HG02981 (cell line): ENCODE measurements at regions not wholly inside any gene's neighbourhood (a gene's known extent, or its start where the extent isn't known, plus 50 kb on each side); places are given as distances from the start of the nearest gene placed in this dataset.
"Not testable (repeated sequence)": the region's sequence is repeated elsewhere in the genome, so short reads cannot be mapped to it uniquely, and the experiment has no call there.

Source experiments
- ATAC-seq: cut with Tn5 transposase; IDR thresholded peaks from one replicate; pipeline ENCODE4 v1.9.1; 2021; ENCODE audit warnings: mild to moderate bottlenecking, moderate library complexity; ENCODE audit not compliant: unreplicated experiment

DNA sequence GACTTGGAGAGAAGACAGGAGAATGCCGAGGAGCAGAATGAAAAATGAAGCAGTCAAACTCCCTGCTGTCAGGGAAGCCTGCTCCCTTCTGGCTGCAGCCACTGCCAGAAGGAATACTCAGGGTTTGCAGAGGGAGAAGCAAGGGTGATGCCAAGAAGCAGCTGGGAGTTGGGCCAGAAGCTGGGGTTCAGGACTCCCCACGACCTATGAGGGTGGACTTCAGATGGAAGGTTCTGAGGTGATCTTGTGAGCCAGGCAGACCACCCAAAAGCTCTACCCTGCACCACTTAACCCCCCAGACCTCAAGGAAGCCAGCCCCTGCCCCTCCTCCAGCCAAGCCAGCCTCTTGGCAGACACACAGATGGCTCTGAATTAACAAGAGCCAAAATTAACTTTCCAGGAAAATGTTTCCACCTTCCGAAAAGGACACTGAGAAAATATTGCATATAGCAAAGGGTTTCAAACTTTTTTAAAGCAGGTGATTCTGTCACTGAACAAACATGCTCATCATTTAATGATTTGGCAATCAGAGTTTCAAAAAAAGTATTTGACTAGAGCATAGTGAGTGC is 126.0 kb upstream of the ERCC4 start:
- no peak for ATAC-seq

DNA sequence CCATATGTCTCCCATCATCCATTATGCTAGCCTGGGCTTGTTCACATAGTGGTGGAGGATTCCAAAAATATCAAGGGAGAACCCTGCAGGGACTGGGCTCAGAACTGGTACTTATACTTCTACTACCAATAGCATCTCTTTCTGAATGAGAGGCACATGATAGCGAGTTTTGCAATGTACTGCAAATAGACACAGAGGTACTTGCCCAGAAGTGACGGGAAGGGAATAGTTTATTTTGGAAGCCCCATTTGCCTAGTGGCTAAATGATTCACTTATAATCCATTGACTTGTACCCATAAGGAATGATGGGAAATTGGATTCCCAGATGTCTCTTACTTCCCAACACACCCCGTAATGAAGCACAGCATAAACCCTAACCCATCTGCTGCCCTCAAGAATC is 124.8 kb upstream of the ERCC4 start:
- no peak for ATAC-seq

DNA sequence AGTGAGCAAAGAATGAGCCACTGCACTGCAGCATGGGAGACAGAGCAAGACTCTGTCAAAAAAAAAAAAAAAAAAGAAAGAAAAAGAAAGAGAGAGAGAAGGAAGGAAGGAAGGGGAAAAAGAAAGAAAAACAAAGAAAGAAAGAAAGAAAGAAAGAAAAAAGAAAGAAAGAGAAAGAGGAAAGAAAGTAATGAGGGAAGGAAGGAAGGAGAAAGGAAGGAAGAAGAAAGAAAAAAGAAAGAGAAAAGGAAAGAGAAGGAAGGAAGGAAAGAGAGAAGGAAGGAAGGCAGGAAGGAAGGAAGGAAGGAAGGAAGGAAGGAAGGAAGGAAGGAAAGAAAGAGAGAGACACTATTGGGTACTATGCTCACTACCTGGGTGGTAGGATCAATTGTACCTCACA is 122.2 kb upstream of the ERCC4 start:
- no peak for ATAC-seq

DNA sequence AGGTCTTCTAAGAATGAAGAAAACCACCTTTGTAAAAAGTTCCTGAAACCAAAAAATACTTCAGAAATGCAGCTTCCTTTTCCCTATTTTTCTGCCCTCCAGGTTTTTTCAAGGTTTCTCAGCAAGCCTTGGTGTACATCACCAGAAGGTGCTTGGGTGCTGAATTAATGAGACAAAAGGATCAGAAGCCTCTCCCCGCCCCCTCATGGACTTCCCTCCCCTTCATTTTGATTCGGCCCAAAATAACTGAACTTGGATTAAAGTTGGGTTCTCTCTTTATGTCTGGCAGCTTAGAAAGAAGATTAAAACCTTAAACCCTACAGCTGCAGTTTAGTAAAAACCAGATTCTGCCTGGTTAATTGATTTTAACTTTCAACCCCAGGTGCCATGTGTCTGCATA is 121.7 kb upstream of the ERCC4 start:
- no peak for ATAC-seq

DNA sequence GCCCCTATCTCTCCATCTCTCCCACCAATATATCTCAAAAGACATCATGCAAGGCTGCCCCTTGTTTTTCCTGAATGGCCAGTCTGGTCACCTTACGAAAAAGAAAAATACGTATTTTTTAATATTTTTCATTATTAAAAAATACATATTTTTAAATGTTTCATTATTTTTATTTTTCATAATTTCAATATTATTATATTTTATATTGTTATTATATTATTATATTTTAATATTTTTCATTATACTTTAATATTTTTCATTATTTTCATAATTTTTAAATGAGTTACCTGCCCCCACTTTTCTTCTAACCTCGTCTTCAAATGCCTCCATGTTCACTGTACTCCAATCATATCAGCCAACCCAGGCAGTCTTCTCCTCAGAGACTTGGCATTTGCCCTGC is 116.0 kb upstream of the ERCC4 start:
- no peak for ATAC-seq

DNA sequence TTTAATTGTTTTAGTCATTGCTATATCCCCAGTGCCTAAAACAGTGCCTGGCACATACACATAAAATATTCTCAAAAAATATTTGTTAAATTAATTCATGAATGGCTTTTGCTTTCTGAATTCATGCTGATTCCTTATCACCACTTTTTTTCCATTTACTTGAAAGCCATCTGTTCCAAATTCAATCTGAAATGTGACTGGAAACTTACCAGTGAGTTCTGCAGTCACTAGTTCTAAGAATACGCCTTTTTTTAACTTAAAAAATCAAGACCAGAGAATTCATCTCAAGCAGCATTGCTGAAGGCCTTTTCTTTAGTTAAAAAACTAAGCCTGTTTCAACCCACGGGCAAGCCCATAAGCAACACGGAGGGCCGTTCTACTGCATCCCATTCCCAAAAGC is 114.0 kb upstream of the ERCC4 start:
- no peak for ATAC-seq

DNA sequence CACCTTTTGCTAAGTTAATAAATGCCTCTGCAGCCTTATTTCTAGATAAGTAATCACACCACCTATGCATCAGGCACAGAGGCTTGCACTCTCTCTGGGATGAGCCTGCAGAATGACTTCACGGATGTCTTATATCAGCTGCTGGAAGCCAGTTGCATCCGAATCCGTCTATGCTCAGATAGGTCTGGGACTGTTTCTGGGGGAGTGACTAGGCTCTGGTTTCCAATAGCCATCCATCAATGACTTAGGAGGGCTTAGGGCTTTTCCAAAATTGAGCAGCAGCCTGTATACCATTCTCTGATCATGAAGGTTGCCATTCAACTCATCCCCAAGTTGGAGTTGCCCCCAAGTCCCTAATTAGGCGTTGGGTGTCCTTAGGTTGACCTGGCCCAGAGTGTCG is 113.3 kb upstream of the ERCC4 start:
- no peak for ATAC-seq

DNA sequence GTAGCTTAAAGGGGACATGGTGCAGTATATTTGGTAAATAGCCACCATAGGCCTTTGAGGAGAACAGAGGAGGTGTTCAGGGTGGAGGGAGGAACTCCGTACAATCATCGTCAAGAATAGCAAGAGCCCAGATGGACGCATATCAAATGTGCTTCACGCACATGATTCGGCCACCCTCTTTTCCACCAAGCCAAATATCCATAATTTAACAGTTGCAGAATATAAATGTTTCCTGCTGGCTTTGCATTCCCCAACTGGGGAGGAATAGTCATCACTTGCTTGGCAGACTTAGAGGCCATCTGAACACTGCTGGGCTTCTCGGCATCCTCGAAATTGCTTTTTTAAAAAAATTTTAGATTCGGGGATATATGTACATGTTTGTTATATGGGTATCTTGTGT is 111.9 kb upstream of the ERCC4 start:
- no peak for ATAC-seq

DNA sequence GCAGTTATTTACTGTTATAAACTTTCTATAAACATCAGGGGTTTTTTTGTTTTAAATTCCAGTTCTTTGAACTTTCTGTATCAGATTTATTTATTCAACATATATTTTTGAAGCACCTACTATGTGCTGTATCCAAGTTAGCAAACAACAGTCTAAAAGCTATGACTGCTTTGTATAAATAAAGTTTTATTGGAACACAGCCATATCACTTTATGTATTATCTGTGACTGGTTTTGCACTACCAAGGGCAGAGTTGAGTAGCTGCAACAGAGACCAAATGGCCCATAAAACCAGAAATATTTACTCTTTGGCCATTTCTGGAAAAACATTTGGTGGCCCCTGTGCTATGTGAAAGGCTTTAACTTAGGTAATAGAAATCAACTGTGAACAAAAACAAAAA is 110.2 kb upstream of the ERCC4 start:
- no peak for ATAC-seq

DNA sequence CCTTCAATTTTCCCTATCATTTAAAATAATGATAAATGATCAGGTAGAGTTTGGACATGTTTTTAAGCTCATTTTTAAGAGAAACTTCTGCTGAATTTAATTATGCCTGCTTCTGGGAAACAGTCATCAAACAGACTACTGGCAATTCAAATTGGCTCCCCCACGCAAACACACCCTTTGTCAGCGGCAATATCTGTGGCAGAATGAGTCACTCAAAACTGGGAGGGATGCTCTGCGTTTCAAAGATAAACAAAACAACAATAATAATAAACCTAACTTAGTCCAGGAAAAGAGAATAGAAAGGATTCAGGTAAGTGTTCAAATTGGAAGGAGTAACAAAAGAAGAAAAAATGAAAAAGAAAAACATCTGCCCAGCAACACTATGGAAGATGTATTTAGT is 108.1 kb upstream of the ERCC4 start:
- no peak for ATAC-seq

DNA sequence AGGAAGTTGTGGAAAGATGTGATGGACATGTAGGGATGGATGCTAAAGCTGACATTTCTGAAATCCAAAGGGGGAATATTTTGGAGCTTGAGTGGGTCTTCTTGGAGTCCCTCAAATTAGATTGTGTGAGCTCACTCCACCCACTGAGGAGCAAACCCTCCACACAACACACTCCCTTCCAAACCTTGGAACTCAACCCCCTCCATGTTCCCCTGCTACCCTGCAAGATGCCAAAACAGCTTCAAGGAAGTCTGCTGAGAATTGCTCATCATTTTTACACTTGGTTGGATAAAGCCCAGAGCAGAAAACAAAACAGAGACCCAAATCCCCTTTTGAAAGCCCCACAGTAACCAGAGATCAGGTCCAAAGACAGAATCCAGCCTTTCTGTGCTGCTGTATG is 103.3 kb upstream of the ERCC4 start:
- no peak for ATAC-seq

DNA sequence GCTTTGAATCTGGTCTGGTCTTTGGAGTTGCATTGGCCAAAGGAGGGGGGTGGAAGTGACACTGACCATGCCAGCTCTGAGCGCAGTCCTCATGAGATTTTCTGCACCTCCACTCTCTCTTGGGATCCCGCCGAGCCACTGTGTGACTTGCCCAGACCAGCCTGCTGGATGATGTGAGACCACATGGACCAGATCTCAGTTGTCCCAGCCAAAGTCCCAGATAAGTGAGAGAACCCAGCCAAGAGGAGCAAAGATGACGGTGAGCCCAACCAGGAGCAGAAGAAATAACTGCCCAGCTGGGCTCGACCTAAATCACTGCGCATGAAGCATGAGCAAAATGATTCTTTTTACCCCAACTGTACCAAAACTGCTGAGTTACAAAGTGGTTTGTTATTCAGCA is 96.5 kb upstream of the ERCC4 start:
- no peak for ATAC-seq

DNA sequence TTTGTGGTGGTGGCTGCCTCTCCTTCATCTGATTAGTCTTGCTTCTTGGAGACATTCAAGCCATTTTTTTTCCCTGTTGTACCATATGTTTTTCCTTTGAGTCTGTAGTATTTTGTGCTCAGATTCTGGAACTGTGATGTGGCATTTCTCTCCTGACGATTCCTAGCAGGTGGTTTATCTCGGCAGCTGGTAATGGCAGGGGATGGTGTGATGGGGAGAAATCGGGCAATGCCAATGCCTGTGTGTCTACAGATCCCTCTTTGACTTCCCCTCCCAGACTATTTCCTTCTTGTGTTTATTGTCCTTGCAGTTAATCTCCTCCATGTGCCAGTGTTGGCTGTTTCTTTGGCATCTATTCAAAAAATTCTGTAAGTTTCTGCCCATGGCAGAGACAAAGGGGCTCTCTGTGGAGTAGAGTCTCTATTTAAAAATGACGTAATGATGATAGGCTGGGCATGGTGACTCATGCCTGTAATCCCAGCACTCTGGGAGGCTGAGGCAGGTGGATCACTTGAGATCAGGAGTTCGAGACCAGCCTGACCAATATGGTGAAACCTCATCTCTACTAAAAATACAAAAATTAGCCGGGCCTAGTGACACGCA is 90.2 kb upstream of the ERCC4 start:
- no peak for ATAC-seq

DNA sequence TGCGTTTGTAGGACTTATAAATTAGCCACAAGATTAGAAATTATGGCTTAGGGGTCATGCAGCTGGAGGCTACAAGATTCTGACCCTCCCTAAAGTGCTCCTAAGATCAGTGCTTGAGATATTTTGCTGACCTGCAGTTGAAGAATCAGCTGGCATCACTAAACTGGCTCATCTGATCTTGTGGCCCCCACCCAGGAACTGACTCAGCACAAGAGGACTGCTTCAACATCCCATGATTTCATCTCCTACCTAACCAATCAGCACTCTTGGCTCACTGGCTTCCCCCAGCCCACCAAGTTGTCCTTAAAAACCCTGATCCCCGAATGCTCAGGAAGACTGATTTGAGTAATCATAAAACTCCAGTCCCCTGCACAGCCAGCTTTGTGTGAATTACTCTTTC is 86.4 kb upstream of the ERCC4 start:
- ATAC-seq: no peak

DNA sequence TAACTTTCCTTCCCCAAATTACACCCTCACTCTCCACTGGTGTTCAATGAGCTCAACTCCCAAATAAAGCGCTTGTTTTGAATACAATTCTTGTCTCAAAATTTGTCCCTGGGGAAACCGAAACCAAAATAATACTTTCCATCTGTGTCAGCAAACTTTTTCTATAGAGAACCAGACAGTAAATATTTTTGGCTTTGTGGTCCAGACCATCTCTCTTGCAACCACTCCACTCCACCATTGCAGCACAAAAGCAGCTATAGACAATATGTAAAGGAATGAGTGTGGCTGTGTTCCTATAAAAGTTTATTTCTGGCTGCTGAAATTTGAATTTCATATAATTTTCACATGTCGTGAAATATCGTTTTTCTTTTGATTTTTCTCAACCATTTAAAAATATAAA is 84.6 kb upstream of the ERCC4 start:
- no peak for ATAC-seq

DNA sequence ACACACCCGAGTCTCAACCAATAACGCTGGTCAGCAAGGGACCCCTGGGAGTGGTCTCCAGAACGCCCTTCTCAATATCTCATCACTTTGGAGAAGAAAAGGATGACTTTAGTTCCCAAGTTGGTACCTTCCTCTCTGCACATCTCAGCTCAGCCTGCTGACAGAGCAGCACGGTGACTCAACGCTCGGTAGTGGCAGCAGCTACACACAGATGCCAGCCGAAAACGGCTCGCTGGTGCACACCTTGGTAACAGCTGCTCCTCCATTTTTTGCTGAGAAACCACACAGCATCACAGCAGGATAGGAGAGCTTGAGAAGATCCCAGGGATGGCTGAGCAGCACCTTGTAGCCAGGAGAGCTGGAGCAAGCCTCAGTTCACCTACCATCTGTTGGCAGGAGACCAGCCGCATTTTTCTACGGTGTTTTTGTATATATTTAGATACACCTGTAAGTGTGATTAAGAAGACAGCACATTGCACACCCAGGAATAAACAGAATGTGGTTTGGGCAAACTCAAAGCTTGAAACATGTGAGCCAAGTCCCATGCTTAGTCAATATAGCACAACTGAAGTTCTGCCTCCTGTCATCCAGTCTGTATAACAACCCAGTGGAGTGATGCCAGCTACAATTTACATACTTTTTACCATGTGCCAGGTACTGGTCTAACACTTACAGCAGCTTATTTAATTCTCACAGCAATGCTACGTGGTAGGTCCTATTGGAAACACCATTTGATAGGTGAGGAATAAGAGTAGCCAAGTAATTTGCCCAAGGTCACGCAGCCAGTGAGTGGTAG is 83.8 kb upstream of the ERCC4 start:
- no peak for ATAC-seq

DNA sequence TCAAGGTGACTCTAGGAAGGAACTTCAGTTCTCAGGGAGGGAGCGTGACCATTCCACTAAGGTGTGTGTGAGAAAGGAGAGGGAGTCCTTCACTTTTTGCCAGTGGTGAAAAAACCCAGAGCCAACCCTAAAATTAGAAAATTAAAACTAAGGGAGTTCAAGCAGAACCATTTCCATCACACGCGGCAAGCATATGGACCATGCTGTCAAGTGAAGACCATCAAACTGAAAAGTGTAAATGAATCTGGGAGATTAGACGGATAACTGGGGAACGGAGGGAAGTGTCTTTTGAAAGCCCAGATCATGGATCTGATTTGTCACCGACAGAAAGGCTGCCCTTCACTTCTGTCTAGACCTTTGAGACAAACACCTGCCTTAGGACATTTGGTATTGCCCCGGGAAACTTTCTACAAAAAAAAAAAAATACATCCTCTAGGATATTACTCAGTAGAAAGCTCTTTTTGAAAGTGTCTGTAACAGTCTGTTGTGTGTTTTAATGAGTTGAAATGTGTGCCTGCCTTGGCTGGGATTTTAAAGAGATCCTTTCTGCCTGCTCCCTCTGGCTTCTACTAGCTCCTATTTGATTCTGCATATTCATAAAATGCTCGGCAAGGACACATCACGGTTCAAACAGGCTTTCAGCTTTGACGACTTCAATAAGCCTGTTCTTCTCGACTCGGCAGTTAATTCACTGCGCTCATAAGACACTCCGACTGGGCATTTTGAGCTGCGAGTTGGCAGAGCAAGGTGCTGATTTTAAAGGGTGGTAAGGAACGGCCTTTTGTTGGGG is 81.4 kb upstream of the ERCC4 start:
- ATAC-seq: no peak

DNA sequence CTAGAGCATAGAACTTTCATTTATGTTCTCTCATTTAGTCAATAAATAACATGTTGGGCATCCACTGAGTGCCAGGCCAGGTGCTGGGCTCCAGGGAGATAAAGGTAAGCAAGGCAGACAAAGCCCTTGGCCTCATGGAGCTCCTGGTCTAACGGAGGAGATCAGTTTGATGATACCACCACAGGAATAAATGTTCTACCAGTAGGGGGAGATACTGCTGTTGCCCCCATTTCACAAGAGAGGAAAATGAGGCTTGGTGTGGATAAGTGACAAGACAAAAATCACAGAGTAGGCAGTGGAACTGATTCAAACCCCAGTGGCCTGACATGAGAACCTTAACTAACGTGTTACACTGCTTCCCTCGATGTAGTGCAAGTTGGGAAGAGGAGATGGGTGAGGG is 80.4 kb upstream of the ERCC4 start:
- no peak for ATAC-seq

DNA sequence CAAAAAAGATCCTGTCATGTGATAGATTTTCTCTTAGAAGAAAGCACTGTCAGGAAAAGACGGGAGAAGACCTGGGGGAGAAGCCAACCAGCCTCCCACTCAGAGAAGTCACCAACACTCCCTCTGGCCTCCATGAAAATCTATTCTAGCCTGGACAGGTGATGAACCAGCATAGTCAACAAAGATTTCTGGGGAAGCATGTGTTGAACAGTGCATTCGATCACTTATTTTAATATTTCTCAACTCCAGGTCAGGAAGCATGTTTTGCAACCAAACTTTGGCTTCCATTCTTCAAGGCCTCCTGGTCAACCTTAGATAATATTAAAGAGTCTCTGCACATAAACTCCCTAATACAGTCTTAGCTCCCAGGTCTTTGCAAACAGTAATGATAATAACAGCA is 74.7 kb upstream of the ERCC4 start:
- no peak for ATAC-seq

DNA sequence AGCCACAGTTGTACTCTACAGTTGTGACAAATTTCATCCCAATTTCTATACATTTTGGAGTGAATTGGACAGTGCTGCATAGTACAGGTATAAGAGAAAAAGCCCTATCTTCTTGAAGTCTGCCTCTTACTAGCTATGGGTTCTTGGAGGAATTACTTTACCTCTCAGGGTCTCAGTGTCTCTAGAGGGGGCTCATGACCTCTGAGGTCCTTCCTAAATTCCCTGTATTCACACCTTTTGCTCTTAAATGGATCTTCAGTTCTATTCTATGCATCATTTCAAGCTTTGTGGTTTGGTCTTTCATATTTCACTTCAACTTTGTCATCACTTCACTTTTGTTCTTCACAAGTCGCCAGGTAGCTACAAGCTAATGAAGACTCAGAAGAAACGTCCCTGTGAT is 71.2 kb upstream of the ERCC4 start:
- ATAC-seq: no peak

DNA sequence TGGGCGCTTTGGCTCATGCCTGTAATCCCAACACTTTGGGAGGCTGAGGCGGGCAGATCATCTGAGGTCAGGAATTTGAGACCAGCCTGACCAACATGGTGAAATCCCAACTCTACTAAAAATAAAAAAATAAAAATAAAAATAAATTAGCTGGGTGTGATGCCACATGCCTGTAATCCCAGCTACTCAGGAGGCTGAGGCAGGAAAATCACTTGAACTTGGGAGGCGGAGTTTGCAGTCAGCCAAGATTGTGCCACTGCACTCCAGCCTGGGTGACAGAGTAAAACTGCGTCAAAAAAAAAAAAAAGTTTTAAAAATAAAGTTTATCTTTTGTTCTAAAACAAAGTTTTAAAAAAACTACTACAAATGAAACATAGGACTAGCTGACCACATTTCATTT is 69.8 kb upstream of the ERCC4 start:
- not testable (repeated sequence) for ATAC-seq

DNA sequence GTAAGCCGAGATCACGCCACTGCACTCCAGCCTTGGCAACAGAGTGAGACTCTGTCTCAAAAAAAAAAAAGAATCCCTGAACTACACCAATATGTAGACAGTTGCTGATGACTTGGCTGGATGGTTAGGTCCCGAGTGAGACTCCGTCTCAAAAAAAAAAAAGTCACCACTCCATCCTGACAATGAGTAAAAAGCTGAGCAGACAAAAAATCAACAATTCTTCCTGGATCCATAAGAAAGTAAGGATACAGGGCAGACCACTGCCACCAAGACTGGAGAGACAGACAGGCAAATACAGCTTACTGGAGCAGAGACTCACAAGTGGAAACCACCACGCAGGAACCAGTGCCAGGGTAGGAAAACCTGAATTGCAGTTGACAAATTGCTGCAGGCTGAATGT is 67.1 kb upstream of the ERCC4 start:
- no peak for ATAC-seq
